ENCODE measurements at regions not wholly inside any gene's neighbourhood (a gene's known extent, or its start where the extent isn't known, plus 50 kb on each side); places are given as distances from the start of the nearest gene placed in this dataset.

DNA sequence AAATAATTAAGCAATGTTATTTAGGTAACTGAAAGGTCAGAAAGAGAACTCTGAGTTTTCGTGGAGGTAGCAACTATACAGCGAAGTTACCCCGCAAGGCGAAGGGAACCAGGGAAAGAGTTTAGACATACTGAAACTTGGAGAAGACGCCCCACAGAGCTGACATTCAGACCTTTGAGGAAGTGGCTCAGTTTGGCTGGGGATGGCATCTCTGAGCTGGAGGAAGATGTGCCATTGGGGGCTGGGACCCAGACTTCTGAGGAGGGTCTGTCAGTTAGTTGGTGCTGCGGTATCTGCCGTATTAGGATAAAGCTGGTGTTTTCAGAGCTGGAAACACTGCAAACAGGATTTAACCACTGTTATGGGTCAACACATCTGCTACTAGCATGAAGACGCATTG is 156.6 kb downstream of the ANKRD50 start:
- TF ChIP-seq, protein P1, sequence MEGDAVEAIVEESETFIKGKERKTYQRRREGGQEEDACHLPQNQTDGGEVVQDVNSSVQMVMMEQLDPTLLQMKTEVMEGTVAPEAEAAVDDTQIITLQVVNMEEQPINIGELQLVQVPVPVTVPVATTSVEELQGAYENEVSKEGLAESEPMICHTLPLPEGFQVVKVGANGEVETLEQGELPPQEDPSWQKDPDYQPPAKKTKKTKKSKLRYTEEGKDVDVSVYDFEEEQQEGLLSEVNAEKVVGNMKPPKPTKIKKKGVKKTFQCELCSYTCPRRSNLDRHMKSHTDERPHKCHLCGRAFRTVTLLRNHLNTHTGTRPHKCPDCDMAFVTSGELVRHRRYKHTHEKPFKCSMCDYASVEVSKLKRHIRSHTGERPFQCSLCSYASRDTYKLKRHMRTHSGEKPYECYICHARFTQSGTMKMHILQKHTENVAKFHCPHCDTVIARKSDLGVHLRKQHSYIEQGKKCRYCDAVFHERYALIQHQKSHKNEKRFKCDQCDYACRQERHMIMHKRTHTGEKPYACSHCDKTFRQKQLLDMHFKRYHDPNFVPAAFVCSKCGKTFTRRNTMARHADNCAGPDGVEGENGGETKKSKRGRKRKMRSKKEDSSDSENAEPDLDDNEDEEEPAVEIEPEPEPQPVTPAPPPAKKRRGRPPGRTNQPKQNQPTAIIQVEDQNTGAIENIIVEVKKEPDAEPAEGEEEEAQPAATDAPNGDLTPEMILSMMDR (IDR thresholded peaks at IDR 0.05): no peak
- no peak for TF ChIP-seq POLR2A (IDR thresholded peaks at IDR 0.05)
- Histone ChIP-seq H3K27me3 (no peaks in the 10 kb centered on the region), H3K27ac (no peak overlapping the region), H3K4me3 (no peak overlapping the region), H3K9me3 (no peaks in the 10 kb centered on the region), H3K36me3 (no peaks in the 10 kb centered on the region), H3K4me1 (no peaks in the 10 kb centered on the region)
- intact Hi-C loops (cut with DNase I): no loop called here
- ATAC-seq: peak in 2 of 4 donors; percentile 33 to 51
- DNase-seq: no peak
- WGBS (ENCODE audit: insufficient coverage, low coverage, low lambda C conversion rate, missing lambda C conversion rate): 79% methylated on average over 7 of the region's 8 CpGs

DNA sequence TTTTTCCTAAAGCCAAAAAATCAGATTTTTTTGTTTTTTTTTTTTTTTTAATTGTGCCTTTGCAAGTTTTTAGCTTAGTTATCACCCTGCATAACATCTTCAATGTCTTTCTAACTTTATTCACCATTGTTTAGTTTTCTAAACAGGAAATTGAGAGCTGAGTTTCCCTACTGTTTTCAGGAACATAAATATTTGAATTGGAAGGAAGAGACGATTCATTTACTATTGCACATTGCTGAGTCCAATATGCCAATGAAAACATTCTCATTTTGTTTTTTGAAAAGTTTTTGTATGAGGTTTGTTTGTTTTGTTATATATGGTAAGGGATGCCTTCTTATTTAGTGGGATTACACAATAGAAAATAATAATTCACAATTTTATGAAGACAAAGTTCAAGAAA is 148.4 kb downstream of the ANKRD50 start:
- TF ChIP-seq POLR2A (IDR thresholded peaks at IDR 0.05): no peak
- TF ChIP-seq, protein P1 (IDR thresholded peaks at IDR 0.05): no peak
- Histone ChIP-seq H3K27me3 (no peaks in the 10 kb centered on the region), H3K4me3 (no peak overlapping the region), H3K27ac (no peak overlapping the region), H3K4me1 (no peaks in the 10 kb centered on the region), H3K36me3 (no peaks in the 10 kb centered on the region), H3K9me3 (no peaks in the 10 kb centered on the region)
- ATAC-seq (no peak), DNase-seq (no peak)
- WGBS (ENCODE audit: insufficient coverage, low coverage, low lambda C conversion rate, missing lambda C conversion rate): 13% methylated on average over 1 of the region's 1 CpG
- intact Hi-C loops (cut with DNase I): no loop called here

DNA sequence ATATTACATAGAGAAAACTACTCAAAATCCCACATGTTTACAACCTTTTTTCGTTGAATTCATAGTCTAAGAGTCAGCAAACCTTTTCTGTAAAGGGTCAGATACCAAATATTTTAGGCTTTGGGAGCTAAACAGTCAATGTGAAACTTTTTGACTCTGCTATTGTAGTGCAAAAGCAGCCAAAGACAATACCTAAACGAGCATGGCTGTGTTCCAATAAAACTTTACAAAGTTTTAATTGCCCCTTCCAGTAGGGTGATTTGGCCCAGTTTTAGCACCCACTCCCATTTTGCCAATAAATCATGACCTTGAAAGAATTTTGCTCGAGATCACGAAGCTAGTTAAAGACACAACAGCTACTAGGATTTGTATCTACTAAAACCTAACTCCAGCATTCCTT is 147.2 kb downstream of the ANKRD50 start:
- no peaks in the 10 kb centered on the region for H3K9me3 ChIP-seq
- H3K27me3 ChIP-seq: no peaks in the 10 kb centered on the region
- ATAC-seq: no peak
- no peak for TF ChIP-seq POLR2A (IDR thresholded peaks at IDR 0.05)
- TF ChIP-seq, protein P1 (IDR thresholded peaks at IDR 0.05): no peak
- DNase-seq: no peak
- H3K4me1 ChIP-seq: no peaks in the 10 kb centered on the region
- no peak overlapping the region for H3K27ac ChIP-seq
- 54% methylated on average over 4 of the region's 4 CpGs for WGBS (ENCODE audit: insufficient coverage, low coverage, low lambda C conversion rate, missing lambda C conversion rate)
- no peak overlapping the region for H3K4me3 ChIP-seq
- intact Hi-C loops (cut with DNase I): no loop called here
- H3K36me3 ChIP-seq: no peaks in the 10 kb centered on the region

DNA sequence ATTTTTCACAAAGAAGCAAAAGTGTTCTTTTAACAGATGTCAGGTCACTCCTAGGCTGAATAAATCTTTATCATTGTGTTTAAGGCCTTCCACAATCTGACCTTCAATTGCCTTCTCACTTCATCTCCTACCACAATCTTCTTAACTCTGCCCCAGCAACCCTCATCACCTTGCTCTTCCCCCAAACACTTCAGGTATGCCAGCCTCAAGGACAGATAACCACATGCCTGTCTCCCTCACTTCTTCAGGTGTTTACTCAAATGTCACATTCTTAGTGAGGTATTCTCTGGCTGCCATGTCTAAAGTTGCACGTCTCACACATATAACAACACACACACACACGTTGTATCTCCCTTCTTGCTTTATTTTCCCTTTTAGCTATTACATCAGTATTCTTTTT is 146.5 kb downstream of the ANKRD50 start:
- Histone ChIP-seq H3K4me3 (no peak overlapping the region), H3K27me3 (no peaks in the 10 kb centered on the region), H3K9me3 (no peaks in the 10 kb centered on the region), H3K27ac (no peak overlapping the region), H3K4me1 (no peaks in the 10 kb centered on the region), H3K36me3 (no peaks in the 10 kb centered on the region)
- intact Hi-C loops (cut with DNase I): no loop called here
- no peak for ATAC-seq
- no peak for DNase-seq
- WGBS (ENCODE audit: insufficient coverage, low coverage, low lambda C conversion rate, missing lambda C conversion rate): 60% methylated on average over 2 of the region's 2 CpGs
- TF ChIP-seq POLR2A (IDR thresholded peaks at IDR 0.05): no peak
- TF ChIP-seq, protein P1 (IDR thresholded peaks at IDR 0.05): no peak

DNA sequence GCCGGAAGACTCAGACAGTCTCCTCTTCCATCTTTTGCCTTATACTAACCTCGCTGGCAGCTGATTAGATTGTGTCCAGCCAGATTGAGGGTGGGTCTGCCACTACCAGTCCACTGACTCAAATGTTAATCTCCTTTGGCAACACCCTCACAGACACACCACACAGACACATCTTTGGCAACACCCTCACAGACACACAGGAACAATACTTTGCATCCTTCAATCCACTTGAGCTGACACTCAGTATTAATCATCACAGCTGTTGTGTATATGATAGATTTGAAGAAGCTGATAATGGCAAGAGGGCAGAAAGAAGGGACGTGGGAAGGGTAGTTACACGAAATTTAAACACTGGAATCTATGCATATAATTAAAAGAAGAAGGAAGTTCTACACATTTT is 139.5 kb downstream of the ANKRD50 start:
- Histone ChIP-seq H3K4me1 (no peaks in the 10 kb centered on the region), H3K4me3 (no peak overlapping the region), H3K27ac (no peak overlapping the region), H3K27me3 (no peaks in the 10 kb centered on the region), H3K9me3 (no peaks in the 10 kb centered on the region), H3K36me3 (no peaks in the 10 kb centered on the region)
- WGBS (ENCODE audit: insufficient coverage, low coverage, low lambda C conversion rate, missing lambda C conversion rate): 56% methylated on average over 2 of the region's 4 CpGs
- intact Hi-C loops (cut with DNase I): no loop called here
- ATAC-seq (no peak), DNase-seq (no peak)
- no peak for TF ChIP-seq POLR2A (IDR thresholded peaks at IDR 0.05)
- TF ChIP-seq, protein P1 (IDR thresholded peaks at IDR 0.05): no peak
